ENCODE measurements at regions not wholly inside any gene's neighbourhood (a gene's known extent, or its start where the extent isn't known, plus 50 kb on each side); places are given as distances from the start of the nearest gene placed in this dataset.

DNA sequence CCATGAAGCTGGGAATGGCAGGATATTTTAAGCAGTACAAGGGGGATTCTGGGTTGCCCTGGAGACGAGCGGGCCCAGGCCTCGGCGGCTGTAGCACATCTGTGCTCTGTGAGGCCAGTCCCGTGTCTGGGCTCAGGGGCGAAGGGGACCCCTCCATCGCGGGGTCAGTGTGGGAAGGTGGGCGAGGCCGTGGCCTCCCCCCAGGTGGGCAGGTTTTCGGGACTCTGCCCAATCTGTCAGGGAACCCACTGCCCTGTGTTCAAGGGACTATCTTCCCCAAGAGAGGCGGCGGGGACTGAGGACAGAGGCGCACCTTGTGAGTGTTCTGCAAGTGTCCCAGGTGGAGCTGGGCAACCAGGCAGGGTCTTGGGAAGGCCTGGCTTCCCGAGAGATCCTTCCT lies 336.6 kb downstream of the CTTN start:
- TF ChIP-seq CTCF (conservative IDR thresholded peaks at IDR 0.05), result no peak

More for the DNA sequence above, 336.6 kb downstream of the CTTN start:
- Histone ChIP-seq H2AFZ (ENCODE audit: low read length) (no peak overlapping the region), H2BK12ac (ENCODE audit: insufficient read length, low read depth, low read length) (no peak overlapping the region), H3K4me1 (ENCODE audit: insufficient read depth, low read length) (no peaks in the 10 kb centered on the region), H3K27ac (ENCODE audit: insufficient read length, low read depth, low read length) (no peak overlapping the region), H3K18ac (ENCODE audit: insufficient read length, low read depth, low read length) (no peak overlapping the region), H3K56ac (ENCODE audit: insufficient read length, low read depth, low read length) (no peak overlapping the region), H4K5ac (ENCODE audit: insufficient read length, low read depth, low read length) (no peak overlapping the region), H4K91ac (ENCODE audit: insufficient read length, low read depth, low read length) (no peak overlapping the region), H2BK5ac (ENCODE audit: insufficient read length, low read length) (no peak overlapping the region), H3T11ph (ENCODE audit: low read length) (no peak overlapping the region), H3K27me3 (ENCODE audit: insufficient read depth, low read length) (no peaks in the 10 kb centered on the region), H2BK15ac (ENCODE audit: low read depth, low read length) (no peak overlapping the region), H3K79me2 (ENCODE audit: insufficient read depth, low read length) (no peaks in the 10 kb centered on the region), H4K8ac (replicated peaks; ENCODE audit: insufficient read length, low read depth, low read length) (no peak overlapping the region), H2AK5ac (ENCODE audit: insufficient read length, low read length) (no peak overlapping the region), H4K20me1 (ENCODE audit: control insufficient read depth, insufficient read depth, insufficient read length) (no peaks in the 10 kb centered on the region), H3K4ac (ENCODE audit: low read depth, low read length) (no peak overlapping the region), H3K79me1 (ENCODE audit: insufficient read depth, low read depth, low read length, poor library complexity, severe bottlenecking) (no peaks in the 10 kb centered on the region), H3K9me3 (ENCODE audit: control insufficient read depth, low read depth, low read length) (no peaks in the 10 kb centered on the region), H3K4me2 (ENCODE audit: insufficient read depth, insufficient read length, low read length) (no peak overlapping the region), H3K14ac (ENCODE audit: insufficient read depth, low read length) (no peak overlapping the region), H2BK20ac (ENCODE audit: low read depth, low read length, poor library complexity, severe bottlenecking) (no peak overlapping the region), H3K23ac (ENCODE audit: insufficient read length, low read depth, low read length) (no peak overlapping the region), H3K23me2 (ENCODE audit: insufficient read length, low read depth, low read length, poor library complexity, severe bottlenecking) (no peaks in the 10 kb centered on the region), H2BK120ac (ENCODE audit: low read depth, low read length, poor library complexity, severe bottlenecking) (no peak overlapping the region), H3K9ac (ENCODE audit: extremely low read depth, insufficient read length, low read length) (no peak overlapping the region)
- H3K27ac Mint-ChIP-seq, result no peak overlapping the region
- H3K4me1 Mint-ChIP-seq, result peaks cover 0 to 9% of the 10 kb centered on the region in 2 experiments; a peak in 1 of 4 replicates
- no peak overlapping the region for H3K4me3 Mint-ChIP-seq
- peaks cover 2% of the 10 kb centered on the region; the same call in 1 of the 2 replicates for H3K27me3 Mint-ChIP-seq (ENCODE audit: low read depth)
- H3K36me3 Mint-ChIP-seq (ENCODE audit: insufficient read depth in 1 of 3, low read depth in 3 of 3), result peaks cover 0 to 4% (median 0%) of the 10 kb centered on the region in 3 experiments; a peak in 2 of 7 replicates
- no CpG with 5 or more reads among the region's 15 CpGs for WGBS (ENCODE audit: extremely low coverage, insufficient read length, low lambda C conversion rate)
- no peaks in the 10 kb centered on the region for H3K9me3 Mint-ChIP-seq
- DNase-seq, result no peak
